ENCODE measurements at regions not wholly inside any gene's neighbourhood (a gene's known extent, or its start where the extent isn't known, plus 50 kb on each side); places are given as distances from the start of the nearest gene placed in this dataset.

DNA sequence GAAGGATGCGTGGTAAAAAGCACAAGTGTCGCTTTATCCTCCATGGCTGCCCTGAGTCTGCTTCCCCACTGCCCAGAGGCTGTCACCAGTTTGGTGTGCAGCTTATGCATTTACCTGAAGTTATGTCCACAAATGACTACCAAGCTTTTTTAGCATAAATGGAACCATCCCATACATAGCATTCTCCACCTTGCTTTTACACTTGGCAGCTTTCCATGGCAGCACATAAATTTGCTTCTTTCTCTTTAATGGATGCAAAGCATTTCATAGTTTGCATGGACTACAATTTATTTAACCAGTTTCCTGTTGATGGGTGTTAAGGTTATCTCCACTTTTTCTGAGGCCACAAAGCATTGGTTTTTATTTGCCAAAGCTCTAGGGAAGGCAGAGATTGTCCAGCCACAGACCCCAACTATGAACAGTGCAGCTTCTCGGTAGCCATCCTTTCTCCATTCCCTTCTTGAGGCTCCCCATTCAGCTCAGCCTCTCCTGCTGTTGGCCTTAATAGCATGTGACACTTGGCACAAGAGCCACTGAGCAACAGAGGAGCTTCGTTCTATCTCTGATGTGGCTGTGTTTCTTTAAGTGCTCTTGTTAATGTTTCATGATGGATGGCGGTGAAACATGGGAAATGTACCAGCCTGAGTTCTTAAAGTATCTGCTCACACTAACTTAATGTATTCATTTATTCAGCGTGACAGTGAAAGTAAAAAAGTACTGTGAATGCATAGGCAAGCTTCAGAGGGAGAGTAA is 59.8 kb upstream of the NAV2 start:
- Mint-ChIP-seq H3K9me3 (no peaks in the 10 kb centered on the region), H3K27me3 (peaks cover 2% of the 10 kb centered on the region), H3K36me3 (ENCODE audit: low read depth) (no peaks in the 10 kb centered on the region), H3K27ac (no peak overlapping the region), H3K4me1 (ENCODE audit: low read depth) (no peaks in the 10 kb centered on the region), H3K4me3 (no peak overlapping the region)
- ATAC-seq (no peak), DNase-seq (no peak)
- TF ChIP-seq, protein P1, sequence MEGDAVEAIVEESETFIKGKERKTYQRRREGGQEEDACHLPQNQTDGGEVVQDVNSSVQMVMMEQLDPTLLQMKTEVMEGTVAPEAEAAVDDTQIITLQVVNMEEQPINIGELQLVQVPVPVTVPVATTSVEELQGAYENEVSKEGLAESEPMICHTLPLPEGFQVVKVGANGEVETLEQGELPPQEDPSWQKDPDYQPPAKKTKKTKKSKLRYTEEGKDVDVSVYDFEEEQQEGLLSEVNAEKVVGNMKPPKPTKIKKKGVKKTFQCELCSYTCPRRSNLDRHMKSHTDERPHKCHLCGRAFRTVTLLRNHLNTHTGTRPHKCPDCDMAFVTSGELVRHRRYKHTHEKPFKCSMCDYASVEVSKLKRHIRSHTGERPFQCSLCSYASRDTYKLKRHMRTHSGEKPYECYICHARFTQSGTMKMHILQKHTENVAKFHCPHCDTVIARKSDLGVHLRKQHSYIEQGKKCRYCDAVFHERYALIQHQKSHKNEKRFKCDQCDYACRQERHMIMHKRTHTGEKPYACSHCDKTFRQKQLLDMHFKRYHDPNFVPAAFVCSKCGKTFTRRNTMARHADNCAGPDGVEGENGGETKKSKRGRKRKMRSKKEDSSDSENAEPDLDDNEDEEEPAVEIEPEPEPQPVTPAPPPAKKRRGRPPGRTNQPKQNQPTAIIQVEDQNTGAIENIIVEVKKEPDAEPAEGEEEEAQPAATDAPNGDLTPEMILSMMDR (IDR thresholded peaks at IDR 0.05), result no peak
- ChIA-PET POLR2A (interaction anchor here (0.6 kb wide), 1 partner anchor 14 kb away, joined by 3 read pairs; no protein-coding TSS in a partner anchor), CTCF (interaction anchor here (1.5 to 2.1 kb wide), 2 partner anchors 87 to 90 kb away, joined by 3 to 6 read pairs; no protein-coding TSS in a partner anchor)
- intact Hi-C loops (cut with micrococcal nuclease), result no loop called here

- Mint-ChIP-seq H3K9me3 (no peaks in the 10 kb centered on the region), H3K4me1 (ENCODE audit: low read depth) (no peaks in the 10 kb centered on the region), H3K36me3 (ENCODE audit: low read depth) (no peaks in the 10 kb centered on the region), H3K27me3 (peaks cover 2% of the 10 kb centered on the region), H3K27ac (no peak overlapping the region), H3K4me3 (no peak overlapping the region)
- CTCF ChIA-PET, result interaction anchor here (1.5 to 2.1 kb wide), 2 partner anchors 86 to 91 kb away, joined by 3 to 6 read pairs; no protein-coding TSS in a partner anchor
- intact Hi-C loops (cut with micrococcal nuclease), result no loop called here
- POLR2A ChIA-PET, result no interaction called here
- ATAC-seq (no peak), DNase-seq (no peak)
- TF ChIP-seq, protein P1 (IDR thresholded peaks at IDR 0.05), result no peak
These were observed 61.0 kb upstream of the NAV2 start for GRCh38 chr11:19651653-19652052.

- Mint-ChIP-seq H3K4me1 (ENCODE audit: low read depth) (no peaks in the 10 kb centered on the region), H3K27me3 (peaks cover 7% of the 10 kb centered on the region), H3K9me3 (no peaks in the 10 kb centered on the region), H3K36me3 (ENCODE audit: low read depth) (no peaks in the 10 kb centered on the region), H3K4me3 (no peak overlapping the region), H3K27ac (no peak overlapping the region)
- TF ChIP-seq, protein P1 (IDR thresholded peaks at IDR 0.05), result no peak
- CTCF ChIA-PET, result interaction anchor here (2.1 kb wide), 1 partner anchor 92 kb away, joined by 6 read pairs; no protein-coding TSS in a partner anchor
- no peak for DNase-seq
- intact Hi-C loops (cut with micrococcal nuclease), result no loop called here
- no peak for ATAC-seq
- POLR2A ChIA-PET, result no interaction called here
These were observed 61.6 kb upstream of the NAV2 start for GRCh38 chr11:19651028-19651427.

- no peak for ATAC-seq
- Mint-ChIP-seq H3K27ac (no peak overlapping the region), H3K4me1 (ENCODE audit: low read depth) (no peaks in the 10 kb centered on the region), H3K4me3 (no peak overlapping the region), H3K36me3 (ENCODE audit: low read depth) (no peaks in the 10 kb centered on the region), H3K27me3 (peaks cover 7% of the 10 kb centered on the region), H3K9me3 (no peaks in the 10 kb centered on the region)
- TF ChIP-seq, protein P1 (IDR thresholded peaks at IDR 0.05), result no peak
- ChIA-PET CTCF (no interaction called here), POLR2A (no interaction called here)
- intact Hi-C loops (cut with micrococcal nuclease), result no loop called here
- no peak for DNase-seq
These were observed 62.2 kb upstream of the NAV2 start for GRCh38 chr11:19650467-19650866.

DNA sequence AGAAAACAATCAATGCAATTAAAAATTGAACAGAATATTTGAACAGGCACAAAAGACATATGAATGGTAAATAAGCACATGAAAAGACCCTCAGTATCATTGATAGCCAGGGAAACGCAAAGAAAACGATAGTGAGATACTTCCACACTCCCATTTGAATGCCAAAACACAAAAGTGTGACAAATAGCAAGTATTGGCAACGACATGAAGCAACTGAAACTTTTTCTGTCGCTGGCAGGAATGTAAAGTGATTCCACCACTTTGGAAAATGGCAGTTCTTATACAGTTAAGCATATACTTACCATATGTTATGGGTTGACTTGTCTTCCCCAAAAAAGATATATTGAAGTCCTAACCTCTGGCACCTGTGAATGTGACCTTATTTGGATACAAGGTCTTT is 62.9 kb upstream of the NAV2 start:
- TF ChIP-seq, protein P1 (IDR thresholded peaks at IDR 0.05), result no peak
- no peaks in the 10 kb centered on the region for H3K4me1 Mint-ChIP-seq (ENCODE audit: low read depth)
- H3K4me3 Mint-ChIP-seq, result no peak overlapping the region
- no peaks in the 10 kb centered on the region for H3K36me3 Mint-ChIP-seq (ENCODE audit: low read depth)
- H3K27ac Mint-ChIP-seq, result no peak overlapping the region
- intact Hi-C loops (cut with micrococcal nuclease), result no loop called here
- POLR2A ChIA-PET, result no interaction called here
- no peaks in the 10 kb centered on the region for H3K9me3 Mint-ChIP-seq
- H3K27me3 Mint-ChIP-seq, result peaks cover 10% of the 10 kb centered on the region
- ATAC-seq, result no peak
- CTCF ChIA-PET, result no interaction called here
- no peak for DNase-seq
